Stimulated activated CD4-positive, alpha-beta T cell treated with anti-CD3 and anti-CD28 coated beads, Interleukin-15, amount 100 ng/mL, for 24 hours (primary cell): ENCODE measurements at regions not wholly inside any gene's neighbourhood (a gene's known extent, or its start where the extent isn't known, plus 50 kb on each side); places are given as distances from the start of the nearest gene placed in this dataset.
"Not testable (repeated sequence)": the region's sequence is repeated elsewhere in the genome, so short reads cannot be mapped to it uniquely, and the experiment has no call there.

Experiments used
- DNase-seq: peaks from one replicate; pipeline ENCODE4 v3.0.0-alpha.2; 2020

GRCh38 chr6:115216835-115217234 is 843.9 kb downstream of the FRK start:
- no peak for DNase-seq

GRCh38 chr6:115214283-115214682 is 846.4 kb downstream of the FRK start:
- DNase-seq = no peak

DNA sequence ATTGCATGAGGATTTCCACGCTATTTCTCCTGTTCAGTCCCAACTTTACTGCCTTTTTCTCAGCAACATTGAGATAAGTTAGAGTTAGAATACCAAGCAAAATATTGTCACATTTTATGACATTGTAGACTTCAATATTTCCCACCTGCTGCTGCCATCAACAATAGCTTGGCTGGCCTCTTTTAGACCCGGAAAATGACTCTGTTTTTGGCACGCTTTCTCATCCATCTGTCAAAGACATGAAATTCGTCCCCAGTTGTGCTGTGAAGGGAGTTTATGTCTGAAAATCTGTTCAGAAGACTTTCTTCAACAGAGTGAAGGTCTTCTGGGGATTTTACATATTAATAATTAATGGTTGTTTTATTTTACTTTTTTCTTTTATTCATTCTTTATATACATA is 857.3 kb downstream of the FRK start:
- no peak for DNase-seq

- no peak for DNase-seq
These were observed 852.3 kb upstream of the HS3ST5 start for GRCh38 chr6:115194981-115195638.

- DNase-seq = no peak
These were observed 849.2 kb upstream of the HS3ST5 start for GRCh38 chr6:115191989-115192388.

- DNase-seq = no peak
These were observed 847.7 kb upstream of the HS3ST5 start for GRCh38 chr6:115190534-115190933.

DNA sequence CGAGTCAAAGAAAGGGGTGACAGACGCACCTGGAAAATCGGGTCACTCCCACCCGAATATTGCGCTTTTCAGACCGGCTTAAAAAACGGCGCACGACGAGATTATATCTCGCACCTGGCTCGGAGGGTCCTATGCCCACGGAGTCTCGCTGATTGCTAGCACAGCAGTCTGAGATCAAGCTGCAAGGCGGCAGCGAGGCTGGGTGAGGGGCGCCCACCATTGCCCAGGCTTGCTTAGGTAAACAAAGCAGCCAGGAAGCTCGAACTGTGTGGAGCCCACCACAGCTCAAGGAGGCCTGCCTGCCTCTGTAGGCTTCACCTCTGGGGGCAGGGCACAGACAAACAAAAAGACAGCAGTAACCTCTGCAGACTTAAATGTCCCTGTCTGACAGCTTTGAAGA is 832.6 kb upstream of the HS3ST5 start:
- DNase-seq = not testable (repeated sequence)

- DNase-seq = not testable (repeated sequence)
These were observed 823.1 kb upstream of the HS3ST5 start for GRCh38 chr6:115165912-115166311.

GRCh38 chr6:115159733-115160132 is 816.9 kb upstream of the HS3ST5 start:
- no peak for DNase-seq

DNA sequence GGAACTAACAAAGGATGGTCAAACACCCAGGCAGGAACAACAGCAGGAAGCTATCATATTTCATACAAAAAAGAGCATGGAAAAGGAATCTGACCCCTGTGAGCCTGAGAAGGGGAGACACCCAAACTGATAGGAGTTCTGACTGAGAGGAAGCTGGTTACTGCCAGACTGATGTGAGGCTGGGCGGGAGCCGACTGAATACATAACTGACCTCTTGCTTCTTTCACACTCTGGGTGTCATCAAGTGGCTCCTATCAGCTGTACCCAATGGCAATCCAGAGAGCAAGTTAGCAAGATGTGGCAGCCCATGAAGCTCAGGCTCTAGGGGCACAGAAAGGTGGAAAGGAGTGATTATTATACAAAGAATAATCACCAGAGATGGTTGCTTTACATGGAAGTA is 795.1 kb upstream of the HS3ST5 start:
- DNase-seq = no peak

GRCh38 chr6:115133790-115134189 is 791.0 kb upstream of the HS3ST5 start:
- no peak for DNase-seq

DNA sequence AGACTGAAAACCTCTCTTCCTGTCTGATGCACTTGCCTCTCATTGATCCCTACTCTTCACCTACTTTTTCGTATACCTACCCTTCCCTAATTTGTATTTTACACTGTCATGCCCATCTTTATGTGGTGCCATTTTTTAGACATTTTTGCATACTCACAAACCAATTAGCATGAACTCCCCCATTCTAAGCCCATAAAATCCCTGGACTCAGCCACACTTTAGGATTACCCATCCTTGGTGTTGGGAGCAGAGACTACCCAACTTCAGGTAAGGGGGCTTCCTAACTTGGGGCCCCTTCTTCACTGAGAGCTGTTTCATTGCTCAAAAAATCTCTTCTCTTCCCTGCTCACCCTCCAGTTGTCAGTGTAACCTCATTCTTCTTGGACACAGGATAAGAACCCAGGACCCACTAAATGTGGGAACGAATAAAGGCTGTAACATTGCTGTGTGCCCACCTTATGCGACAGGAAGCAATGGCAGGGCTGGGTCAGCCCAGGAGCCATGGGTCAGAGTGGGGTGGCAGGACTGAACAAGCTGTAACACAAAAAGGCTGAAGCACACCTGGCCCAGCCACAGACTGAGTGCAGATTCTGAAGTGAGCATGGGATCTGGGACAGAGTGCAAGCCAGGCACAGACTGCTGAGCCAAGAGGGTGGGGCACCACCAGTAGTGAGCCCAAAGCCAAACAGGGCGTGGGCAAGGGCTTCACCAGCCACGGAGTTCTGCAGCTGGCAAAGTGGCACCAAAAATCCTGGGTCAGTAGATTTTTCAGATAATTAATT is 789.1 kb upstream of the HS3ST5 start:
- DNase-seq = no peak

DNA sequence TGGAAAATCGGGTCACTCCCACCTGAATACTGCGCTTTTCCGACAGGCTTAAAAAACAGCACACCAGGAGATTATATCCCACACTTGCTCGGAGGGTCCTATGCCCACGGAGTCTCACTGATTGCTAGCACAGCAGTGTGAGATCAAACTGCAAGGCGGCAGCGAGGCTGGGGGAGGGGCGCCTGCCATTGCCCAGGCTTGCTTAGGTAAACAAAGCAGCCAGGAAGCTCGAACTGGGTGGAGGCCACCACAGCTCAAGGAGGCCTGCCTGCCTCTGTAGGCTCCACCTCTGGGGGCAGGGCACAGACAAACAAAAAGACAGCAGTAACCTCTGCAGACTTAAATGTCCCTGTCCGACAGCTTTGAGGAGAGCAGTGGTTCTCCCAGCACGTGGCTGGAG is 778.7 kb upstream of the HS3ST5 start:
- DNase-seq = not testable (repeated sequence)

- no peak for DNase-seq
These were observed 777.6 kb upstream of the HS3ST5 start for GRCh38 chr6:115120391-115120790.

- DNase-seq = no peak
These were observed 748.6 kb upstream of the HS3ST5 start for GRCh38 chr6:115091461-115091860.

DNA sequence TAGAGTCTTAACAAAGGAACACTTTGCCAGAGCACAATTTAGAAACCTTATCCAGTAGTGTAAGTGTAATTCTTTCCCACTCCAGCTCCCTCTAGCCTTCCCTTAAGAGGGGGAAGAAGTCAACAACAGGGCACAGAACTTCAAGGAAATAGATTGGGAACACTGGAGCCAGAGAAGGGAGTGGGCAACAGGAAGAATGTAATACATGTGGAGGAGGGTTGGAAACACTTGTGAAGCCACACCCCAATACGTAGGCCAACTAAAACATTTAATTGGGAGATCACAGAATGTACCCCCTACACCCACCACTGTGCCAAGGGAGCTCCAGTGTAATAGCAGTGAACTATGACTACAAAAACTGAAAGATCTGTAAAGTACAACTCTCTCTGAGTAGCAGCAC is 735.7 kb upstream of the HS3ST5 start:
- DNase-seq = no peak

DNA sequence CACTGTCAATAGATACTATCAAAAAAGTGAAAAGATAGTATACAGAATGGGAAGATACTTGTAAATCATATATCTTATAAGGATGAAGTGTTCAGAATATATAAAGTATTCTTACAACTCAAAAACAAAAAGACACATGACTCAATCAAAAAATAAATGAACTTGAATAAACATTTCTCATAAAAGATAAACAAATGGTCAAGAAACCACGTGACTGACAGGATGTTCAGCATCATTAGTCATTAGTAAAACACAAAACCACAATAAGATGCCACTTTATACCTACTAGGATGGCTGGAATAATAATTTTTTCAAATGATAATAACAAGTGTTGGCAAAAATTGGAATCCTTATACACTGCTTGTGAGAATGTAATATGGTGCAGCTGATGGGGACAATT is 729.1 kb upstream of the HS3ST5 start:
- DNase-seq = no peak

- DNase-seq = no peak
These were observed 725.0 kb upstream of the HS3ST5 start for GRCh38 chr6:115067690-115068447.

DNA sequence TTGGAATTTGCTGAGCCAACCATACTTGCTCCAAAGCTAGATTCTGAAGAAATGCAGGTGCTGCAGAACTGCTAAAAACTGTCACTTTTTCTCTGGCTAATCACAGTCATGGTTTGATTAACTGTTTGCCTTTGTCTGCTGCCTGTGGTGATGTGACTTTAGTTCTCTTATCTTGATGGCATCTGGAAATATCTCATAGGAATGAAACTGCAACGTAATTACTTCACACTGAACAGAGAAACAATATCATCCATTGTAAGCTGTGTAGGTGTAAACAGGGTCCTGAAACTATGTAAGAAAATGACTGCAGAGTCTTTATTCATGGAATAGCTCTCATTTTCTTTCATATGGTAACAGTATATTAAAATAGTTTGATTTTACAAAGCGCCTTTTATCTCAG is 721.9 kb upstream of the HS3ST5 start:
- no peak for DNase-seq

- no peak for DNase-seq
These were observed 717.8 kb upstream of the HS3ST5 start for GRCh38 chr6:115060581-115060980.

GRCh38 chr6:115058414-115059211 is 715.8 kb upstream of the HS3ST5 start:
- no peak for DNase-seq

DNA sequence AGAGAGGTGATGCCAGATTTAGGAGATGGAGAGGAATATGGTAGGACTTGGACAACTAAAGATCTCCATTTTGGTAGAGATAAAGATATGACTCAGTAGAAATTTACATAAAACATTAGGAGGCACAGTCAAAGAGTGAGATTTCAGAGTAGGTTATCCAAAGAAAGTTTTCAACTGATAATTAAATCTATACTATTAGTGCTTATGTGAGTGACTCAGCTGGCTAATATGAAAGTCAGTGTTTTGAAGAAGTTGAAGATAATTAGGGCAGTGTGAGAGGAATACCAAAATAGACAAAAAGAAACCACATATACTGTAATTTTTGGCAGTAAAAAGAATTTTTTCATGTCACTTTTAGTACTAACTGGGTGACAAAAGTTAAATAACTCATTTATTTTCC is 712.8 kb upstream of the HS3ST5 start:
- DNase-seq = no peak

DNA sequence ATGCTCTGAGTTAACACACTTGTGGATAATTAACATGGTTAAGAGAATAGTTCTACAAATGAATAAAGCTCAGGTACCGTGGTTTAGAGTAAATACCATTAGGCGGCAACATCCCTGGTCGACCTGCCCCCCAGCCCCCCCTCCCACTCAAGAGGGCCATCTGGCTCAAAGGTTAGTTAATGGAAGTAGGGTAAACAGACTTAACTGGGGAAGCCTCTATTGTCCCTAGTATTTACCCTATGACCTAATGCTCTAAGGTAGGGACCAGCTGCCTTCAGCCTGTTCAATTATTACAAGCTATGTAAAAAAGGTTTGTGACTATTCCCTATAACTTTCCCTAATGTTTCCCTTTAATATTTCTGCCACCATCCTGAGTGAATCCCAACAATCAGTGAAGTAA is 711.4 kb upstream of the HS3ST5 start:
- DNase-seq = not testable (repeated sequence)
